Germinal center (tissue), 1 donor: ENCODE measurements at regions not wholly inside any gene's neighbourhood (a gene's known extent, or its start where the extent isn't known, plus 50 kb on each side); places are given as distances from the start of the nearest gene placed in this dataset.

Source experiments
- DNase-seq: peaks from one replicate; pipeline ENCODE4 v3.0.0; 2012; ENCODE audit warnings: mixed read lengths, low spot score

DNA sequence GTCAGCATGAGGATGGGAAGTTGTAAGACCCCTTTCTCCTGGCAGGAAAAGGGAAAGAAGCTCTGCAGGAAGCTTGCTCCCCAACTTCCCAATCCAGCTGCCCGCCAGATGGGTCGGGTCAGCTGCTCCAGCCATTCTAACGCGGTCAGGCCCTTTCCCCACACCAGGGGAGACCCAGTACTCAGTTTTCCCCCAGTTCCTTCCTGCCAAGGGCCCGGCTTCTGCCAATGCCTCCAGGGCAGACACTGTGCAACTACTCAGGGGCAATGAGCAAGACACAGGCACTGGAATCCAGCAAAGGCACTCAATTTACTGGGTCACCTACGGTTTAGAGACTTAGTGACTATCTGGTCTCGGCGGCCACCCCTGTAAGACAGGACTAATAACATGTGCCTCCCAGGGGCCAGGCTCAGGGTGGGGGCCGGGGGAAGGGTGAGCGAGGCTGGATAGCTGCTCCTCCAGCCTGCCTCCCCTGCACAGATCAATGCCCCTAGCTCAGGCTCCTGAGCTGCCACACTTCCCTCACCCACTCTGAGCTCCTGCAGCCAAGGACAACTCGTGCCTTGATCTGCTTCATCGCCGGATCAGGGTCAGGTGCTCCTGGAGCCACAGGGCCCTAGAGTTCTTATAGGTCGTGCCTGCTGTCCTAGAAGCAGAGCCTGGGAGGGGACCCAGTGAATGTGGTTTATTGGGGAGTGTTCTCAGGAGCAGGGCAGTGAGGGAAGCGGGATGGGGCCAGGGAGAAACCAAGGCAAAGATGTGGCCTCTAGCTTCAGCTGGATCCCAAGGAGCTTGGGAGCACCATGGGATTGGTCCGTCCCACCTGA is 171.1 kb downstream of the ZFP36L2 start:
- DNase-seq: no peak

DNA sequence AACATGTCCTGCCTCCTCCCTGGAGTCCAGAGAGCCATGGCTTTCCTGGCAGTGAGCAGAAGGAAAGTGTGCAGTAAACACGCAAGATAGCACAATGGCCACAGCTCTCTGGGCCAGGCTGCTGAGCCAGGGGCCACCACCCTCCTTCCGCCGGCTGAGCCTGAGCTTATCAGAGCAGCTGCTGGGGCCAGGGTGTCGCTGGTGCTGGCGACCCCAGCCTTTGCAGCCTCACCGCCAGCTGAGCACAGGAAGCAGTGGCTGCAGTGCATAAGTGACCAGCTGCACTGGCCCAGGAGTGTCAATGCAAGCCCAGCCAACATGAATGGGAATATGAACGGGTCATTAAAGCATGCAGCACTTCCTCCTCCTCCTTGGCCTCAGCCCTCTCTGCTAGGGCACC is 172.0 kb downstream of the ZFP36L2 start:
- no peak for DNase-seq

DNA sequence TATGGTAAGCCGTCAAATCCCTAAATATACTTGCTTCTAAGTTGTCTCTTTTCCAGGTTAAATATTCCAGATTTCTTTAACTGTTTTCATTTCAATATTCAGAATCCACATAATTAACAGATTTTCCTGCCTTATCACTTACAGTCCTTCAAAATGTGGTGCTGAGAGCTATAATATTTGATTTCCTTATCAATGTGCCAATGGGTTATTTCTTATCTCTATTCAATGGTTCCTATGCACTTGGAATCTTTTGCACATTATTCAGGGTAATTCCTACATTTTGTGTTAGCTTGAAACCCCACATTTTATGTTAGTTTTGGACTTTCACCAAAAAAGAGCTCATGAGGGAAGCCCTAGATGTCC is 173.5 kb downstream of the ZFP36L2 start:
- no peak for DNase-seq

DNA sequence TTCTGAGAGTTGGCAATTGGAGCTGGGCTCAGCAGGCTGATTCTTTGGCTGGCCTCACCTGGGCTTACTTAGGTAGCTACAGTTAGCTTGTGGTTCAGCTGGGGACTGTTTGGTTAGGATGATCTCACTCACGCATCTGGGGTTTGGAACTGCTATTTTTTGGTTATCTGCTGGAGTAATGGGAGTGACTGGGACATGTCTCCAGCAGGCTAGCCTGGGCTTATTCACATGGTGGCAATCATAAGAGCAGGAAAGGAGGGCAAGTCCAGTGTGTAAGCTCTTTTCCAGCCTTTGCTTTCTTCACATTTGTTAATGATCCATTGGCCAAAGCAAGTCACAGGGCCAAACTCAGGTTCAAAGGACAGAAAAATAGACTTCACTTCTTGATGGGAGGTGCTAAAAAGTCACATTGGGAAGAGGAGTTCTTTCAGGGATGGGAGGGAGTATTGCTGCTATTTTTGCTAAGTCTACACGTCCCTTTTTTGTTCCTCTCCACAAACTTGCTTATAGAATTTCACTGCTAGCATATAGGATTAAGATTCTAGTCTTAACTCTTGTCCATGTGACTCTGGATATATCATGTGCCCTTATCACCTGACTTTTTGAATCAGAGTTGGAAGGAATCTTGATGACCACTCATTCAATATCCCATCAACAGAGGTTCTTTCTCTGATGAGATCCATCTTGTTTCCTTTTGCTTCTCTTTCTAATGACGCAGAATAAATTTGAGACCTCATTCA is 174.0 kb downstream of the ZFP36L2 start:
- no peak for DNase-seq

- no peak for DNase-seq
Observed at GRCh38 chr2:43051338-43051737, 175.1 kb downstream of the ZFP36L2 start.

DNA sequence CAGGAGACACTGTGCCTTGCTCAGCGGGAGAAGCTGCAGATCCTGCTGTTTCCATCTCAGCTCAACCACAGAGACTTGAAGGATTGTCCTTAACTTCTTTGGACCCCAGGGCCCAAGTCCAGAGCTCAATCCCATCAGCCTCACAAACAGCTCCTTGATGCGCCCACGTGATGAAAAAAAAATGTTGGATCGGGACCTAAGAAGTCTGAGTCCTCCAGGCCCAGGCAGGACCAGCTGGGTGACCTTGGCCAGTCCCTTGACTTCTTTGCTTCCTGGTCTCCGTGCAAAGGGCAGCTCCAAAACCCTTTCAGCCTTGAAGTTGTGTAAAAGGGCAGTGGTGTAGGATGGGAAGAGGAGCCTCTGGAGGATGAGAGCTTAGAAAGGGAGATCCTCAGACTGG is 175.5 kb downstream of the ZFP36L2 start:
- DNase-seq: no peak

DNA sequence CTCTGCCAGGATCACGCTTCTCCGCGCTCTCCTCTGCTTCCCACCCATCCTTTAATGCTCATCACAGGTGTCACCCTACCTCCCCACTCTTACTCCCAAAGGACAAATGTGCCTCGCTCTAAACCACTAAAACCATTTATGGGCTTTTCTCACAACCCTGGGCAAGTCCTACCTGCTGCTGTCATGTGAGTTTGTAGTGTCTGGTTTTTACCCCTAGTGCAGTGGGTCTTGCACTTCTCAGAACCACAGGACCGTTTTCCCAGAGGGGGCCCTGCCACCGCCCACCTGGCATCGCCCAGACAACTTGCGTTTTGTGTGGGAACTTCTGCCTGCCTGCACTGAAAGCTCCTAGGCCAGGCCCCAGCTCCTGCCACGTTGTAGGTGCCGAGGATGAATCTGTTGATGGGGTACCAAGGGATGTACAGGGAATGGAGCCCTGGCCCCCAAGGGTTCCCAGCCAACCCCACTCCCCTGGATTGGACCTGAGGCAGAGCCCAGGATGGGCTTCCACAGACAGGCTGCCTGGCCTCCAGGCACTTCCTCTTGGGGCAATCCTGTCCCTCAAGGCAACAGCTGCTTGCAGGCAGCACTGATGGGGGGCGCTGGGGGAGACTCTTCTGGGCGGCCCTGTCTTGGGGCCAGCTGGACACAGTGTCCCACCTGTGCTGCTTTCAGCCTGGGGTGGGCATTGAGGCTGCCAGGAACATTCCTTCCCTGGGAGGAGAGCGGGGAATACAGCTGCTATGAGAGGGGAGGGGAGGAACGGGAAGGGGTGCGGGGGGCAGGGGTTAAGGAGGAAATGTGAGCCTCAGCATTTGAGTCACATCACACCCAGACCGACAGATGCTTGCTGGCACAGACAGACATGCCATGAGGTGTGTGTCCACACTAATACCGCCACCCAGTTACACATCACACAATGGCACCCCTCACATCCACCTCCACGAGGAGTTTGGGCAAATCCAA is 176.3 kb downstream of the ZFP36L2 start:
- DNase-seq: no peak

- DNase-seq: no peak
Observed at GRCh38 chr2:43047187-43047780, 179.1 kb downstream of the ZFP36L2 start.

GRCh38 chr2:43045866-43046265 is 180.5 kb downstream of the ZFP36L2 start:
- no peak for DNase-seq

GRCh38 chr2:43044093-43044681 is 182.2 kb downstream of the ZFP36L2 start:
- DNase-seq: no peak

GRCh38 chr2:43043553-43043870 is 182.9 kb downstream of the ZFP36L2 start:
- DNase-seq: no peak

- DNase-seq: no peak
Observed at GRCh38 chr2:43041661-43042360, 184.6 kb downstream of the ZFP36L2 start.

DNA sequence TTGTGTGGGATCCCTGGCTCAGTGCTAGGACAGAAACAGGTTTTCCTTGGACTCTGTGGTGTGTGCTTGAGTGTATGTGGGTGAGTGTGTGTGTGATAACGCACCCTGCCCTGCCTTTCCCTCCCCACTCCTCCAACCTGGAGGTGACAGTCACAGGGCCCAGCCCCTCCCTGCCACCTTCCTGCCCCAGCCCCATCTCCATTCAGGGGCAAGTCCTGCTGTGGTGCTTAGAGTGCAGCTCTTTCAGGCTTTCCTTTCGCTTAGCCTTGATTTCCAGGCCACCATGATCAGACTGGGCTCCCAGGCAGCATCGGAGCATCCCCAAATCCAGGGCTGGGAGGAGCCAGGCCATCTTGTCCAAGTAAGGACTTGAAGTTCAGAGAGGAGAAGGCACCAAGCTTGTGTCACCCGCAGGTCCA is 185.2 kb downstream of the ZFP36L2 start:
- DNase-seq: no peak

DNA sequence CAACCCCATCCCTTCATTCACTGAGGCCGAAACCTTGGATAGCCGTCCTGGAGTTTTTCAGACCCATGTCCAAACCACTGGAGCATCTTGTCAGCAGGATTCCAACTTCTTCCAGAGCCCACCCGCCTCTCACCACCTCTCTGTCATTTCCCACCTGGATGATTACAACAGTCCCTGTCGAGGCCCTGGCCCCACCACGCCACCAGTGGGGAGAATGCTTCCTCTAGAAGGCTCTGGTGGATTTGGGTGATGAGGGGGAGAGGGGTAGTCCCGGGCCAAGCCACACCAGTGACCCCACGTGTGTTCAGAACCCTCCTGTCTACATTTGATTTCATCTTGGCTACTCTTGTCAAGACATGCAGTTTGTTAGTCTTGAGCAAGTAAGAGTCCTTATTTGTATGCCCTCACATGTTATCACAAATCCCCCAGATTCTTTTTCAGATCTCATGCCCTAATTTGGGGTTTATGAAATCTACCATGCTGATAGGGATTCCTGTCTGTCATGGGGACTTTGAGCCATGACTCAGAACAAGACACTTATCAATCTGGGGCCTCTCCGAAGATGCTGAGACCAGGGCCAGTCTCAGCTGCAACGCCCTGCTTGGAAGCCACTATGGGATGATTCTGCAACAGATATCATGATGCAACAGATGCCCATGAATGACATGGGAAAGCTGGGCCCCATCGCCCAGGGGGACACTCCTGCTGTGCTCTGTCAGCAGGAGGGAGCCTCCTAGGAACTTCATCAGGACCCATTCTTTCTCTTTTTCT is 186.1 kb downstream of the ZFP36L2 start:
- DNase-seq: no peak

DNA sequence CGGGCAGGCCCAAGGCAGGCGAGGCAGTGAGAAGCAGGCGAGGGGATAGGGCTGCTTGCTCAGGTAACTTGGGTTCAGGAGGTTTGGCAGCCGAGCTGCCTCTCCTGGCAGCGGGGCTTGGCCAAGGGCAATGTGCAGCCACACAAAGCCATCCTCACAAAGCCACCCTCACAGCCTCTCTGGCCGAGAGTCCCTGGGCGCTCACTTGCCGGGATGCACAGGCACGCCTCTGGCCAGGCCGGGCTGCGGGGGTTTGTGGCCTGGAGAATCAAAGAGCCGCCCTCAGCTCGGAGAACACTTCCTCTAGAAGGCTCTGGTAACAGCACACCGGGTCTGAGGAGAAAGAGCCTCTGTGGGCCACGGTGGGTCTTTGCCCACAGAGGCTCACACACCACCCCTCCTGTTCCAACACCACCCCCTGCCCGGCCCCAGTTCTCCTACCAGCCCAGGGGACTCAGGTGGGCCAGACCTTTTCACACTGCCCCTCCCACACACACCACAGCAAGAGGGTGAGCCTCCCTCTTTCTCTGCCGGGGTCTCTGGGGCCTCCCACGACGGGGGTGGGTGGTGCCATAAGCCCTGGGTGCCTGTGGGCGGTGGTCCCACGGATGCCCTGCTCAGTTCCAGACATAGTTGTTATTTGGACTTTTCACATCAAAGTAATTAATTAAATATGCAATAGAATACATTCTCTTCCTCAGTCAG is 186.9 kb downstream of the ZFP36L2 start:
- no peak for DNase-seq

GRCh38 chr2:43038696-43039094 is 187.7 kb downstream of the ZFP36L2 start:
- no peak for DNase-seq

DNA sequence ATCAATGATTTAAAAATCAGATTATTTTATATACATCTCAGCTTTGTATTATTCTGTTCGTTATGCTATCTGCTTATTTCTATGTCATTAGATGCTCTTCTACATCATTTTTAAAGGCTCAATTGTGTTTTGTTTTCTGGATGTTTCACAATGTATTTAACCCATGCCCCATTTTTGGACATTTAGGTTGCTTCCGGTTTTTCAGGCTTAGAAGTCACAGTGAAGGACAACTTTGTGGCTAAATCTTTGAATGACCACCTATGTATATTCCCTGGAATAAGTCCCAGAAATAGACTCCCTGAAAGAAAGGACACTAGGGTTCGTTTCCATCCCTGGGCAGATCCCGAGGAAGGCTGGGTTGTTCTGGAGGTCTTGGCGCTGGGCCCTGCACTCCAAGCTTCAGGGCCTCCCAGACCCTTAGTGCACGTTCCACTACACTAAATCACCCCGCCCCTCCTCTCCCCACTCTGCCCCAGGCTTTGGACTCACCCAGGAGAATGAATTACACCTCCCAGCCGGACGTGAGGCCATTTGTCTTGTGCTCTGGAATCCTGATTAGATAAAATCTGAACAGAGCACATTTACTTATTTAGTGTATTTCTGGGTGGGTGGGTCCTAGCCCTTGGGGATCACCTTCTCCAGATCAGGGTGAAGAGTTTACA is 188.2 kb downstream of the ZFP36L2 start:
- no peak for DNase-seq

DNA sequence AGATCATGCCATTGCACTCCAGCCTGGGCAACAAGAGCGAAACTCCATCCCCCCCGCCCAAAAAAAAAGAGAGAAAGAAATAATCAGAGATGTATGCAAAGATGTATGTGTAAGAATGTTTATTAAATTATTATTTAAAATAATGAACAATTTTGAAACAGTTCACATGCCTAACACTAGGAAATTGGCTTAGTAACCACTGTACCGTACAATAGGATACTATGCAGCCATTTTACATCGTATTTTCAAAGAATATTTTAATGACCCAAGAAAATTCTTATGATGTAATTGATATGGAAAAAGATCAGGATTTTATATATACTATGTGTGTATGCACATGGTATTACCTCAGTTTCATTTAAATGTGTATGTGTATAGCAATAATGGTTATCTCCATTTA is 190.5 kb downstream of the ZFP36L2 start:
- DNase-seq: no peak

DNA sequence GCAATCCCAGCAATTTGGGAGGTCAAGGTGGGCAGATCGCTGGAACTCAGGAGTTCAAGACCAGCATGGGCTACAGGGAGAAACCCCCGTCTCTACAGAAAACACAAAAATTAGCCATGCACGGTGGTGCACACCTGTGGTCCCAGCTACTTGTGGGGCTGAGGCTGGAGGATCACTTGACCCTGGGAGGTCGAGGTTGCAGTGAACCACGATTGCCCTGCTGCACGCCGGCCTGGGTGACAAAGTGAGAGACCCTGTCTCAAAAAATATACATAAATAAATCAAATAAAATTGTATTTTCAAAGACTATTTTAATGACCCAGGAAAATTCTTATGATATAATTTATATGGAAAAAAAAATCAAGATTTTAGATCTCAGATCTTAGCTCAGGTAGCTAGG is 191.5 kb downstream of the ZFP36L2 start:
- DNase-seq: no peak
